Panc1 (cell line): ENCODE measurements at regions not wholly inside any gene's neighbourhood (a gene's known extent, or its start where the extent isn't known, plus 50 kb on each side); places are given as distances from the start of the nearest gene placed in this dataset.

Source experiments
- ATAC-seq: fragments of 200-7000 bp; cut with Tn5 transposase; 2 replicates; pipeline ENCODE4 v1.9.1; 2020; ENCODE audit warnings: mild to moderate bottlenecking, moderate library complexity
- BruUV-seq: library from RNA; stranded (reverse); fragments of 400-500 nt; replicated peaks from 2 replicates; lab custom pipeline; 2021; lab: Mats Ljungman, UMichigan
- CTCF ChIA-PET: fragments of 300-600 bp; sonication (Branson Sonifier 250); formaldehyde crosslinking; loops from one replicate; lab custom pipeline; 2022; ENCODE audit warnings: antibody characterized with exemption; lab: Charles Lee
- POLR2A ChIA-PET: fragments of 300-600 bp; sonication (Branson Sonifier 250); formaldehyde crosslinking; loops from one replicate; lab custom pipeline; 2022; ENCODE audit warnings: antibody characterized with exemption; lab: Charles Lee
- DNase-seq: peaks from one replicate; pipeline ENCODE4 v3.0.0-alpha.2; 2010; ENCODE audit warnings: low read depth, low spot score
- H3K27ac ChIP-seq: 2 replicates; pipeline ENCODE4 v1.5.1; 2011; ENCODE audit warnings: mild to moderate bottlenecking, low read length, inconsistent platforms
- H3K27me3 ChIP-seq: fragments of 200-500 bp; sonication (Bioruptor generic); 2 replicates; pipeline ENCODE4 v1.6.0; 2014; ENCODE audit warnings: low read length, inconsistent platforms; ENCODE audit not compliant: control insufficient read depth, insufficient read depth
- H3K36me3 ChIP-seq: fragments of 200-500 bp; sonication (Bioruptor generic); 2 replicates; pipeline ENCODE4 v1.5.1; 2014; ENCODE audit warnings: inconsistent platforms, mild to moderate bottlenecking, low read length, moderate library complexity; ENCODE audit not compliant: control insufficient read depth, insufficient read depth
- H3K4me1 ChIP-seq: 2 replicates; pipeline ENCODE4 v1.5.1; 2011; ENCODE audit warnings: inconsistent platforms, mild to moderate bottlenecking, low read length, moderate library complexity; ENCODE audit not compliant: control insufficient read depth, insufficient read depth
- H3K4me3 ChIP-seq, 2 experiments: 2 replicates each; pipeline ENCODE4 v1.5.1; 2011 to 2012; ENCODE audit warnings: low read depth in 2 of 2, low read length in 2 of 2, mild to moderate bottlenecking in 2 of 2, inconsistent platforms in 1 of 2, moderate library complexity in 1 of 2
- H3K9me3 ChIP-seq: fragments of 200-500 bp; sonication (Bioruptor generic); 2 replicates; pipeline ENCODE4 v1.5.1; 2014; ENCODE audit warnings: low read depth, mild to moderate bottlenecking, inconsistent platforms, low read length, moderate library complexity; ENCODE audit not compliant: control insufficient read depth, insufficient read depth
- POLR2AphosphoS5 ChIP-seq: IDR thresholded peaks from 2 replicates; pipeline ENCODE4 v1.6.1; 2012; ENCODE audit warnings: mild to moderate bottlenecking, low read depth, low read length, moderate library complexity
- SIN3A ChIP-seq: IDR thresholded peaks from 2 replicates; pipeline ENCODE4 v1.6.1; 2012; ENCODE audit warnings: low read depth, mild to moderate bottlenecking, low read length, moderate library complexity, borderline replicate concordance; ENCODE audit not compliant: insufficient read depth
- TCF7L2 ChIP-seq: IDR thresholded peaks from 2 replicates; pipeline ENCODE4 v1.6.1; 2011; ENCODE audit warnings: mild to moderate bottlenecking, low read depth, low read length, inconsistent platforms
- in situ Hi-C: cut with HindIII; loops from 2 replicates; pipeline ENCODE4 v1.10.0; 2016; ENCODE audit warnings: low sequenced_read_pairs, low pct_unique_long_range_greater_than_20kb
- intact Hi-C: fragments of 100-400 bp; cut with micrococcal nuclease; formaldehyde crosslinking; loops from one replicate; pipeline ENCODE4 v1.10.0; 2022; ENCODE audit not compliant: unreplicated experiment
- TF ChIP-seq, protein P1 (sequence below): fragments of 450-650 bp; IDR thresholded peaks from 2 replicates; pipeline ENCODE4 v1.5.1; 2017; ENCODE audit warnings: mild to moderate bottlenecking
- TF ChIP-seq, protein P2 (sequence below), 2 experiments: IDR thresholded peaks; 2 replicates each; pipeline ENCODE4 v1.6.1; 2011 to 2012; ENCODE audit warnings: low read depth in 2 of 2, control low read depth in 1 of 2, low read length in 1 of 2, mild to moderate bottlenecking in 1 of 2, moderate library complexity in 1 of 2; ENCODE audit not compliant: insufficient read depth in 1 of 2

DNA sequence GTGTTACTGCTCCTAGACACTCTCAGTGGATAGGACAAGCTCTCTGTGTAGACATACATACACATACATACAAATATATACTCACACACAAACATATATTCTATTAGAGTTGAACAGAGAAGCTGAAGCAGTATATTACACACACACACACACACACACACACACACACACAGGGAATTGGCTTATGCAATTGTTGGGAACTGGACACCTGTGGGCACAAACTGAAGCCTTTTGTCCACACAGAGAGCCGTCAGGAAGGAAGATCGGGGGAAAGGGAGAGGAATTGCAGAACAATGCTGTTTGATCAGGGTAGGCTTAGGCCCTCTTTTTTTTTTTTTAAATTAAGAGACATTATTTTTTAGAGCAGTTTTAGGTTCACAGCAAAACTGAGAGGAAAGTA is 180.7 kb upstream of the DDHD1 start:
- H3K4me3 ChIP-seq: no peak overlapping the region
- H3K27ac ChIP-seq: no peak overlapping the region
- no peaks in the 10 kb centered on the region for H3K36me3 ChIP-seq
- BruUV-seq: no TSS peak
- DNase-seq (no peak), ATAC-seq (no peak)
- no peaks in the 10 kb centered on the region for H3K9me3 ChIP-seq
- no peaks in the 10 kb centered on the region for H3K4me1 ChIP-seq
- in situ Hi-C loops: no loop called here
- POLR2A ChIA-PET: no interaction called here
- CTCF ChIA-PET: no interaction called here
- TF ChIP-seq, protein P1, sequence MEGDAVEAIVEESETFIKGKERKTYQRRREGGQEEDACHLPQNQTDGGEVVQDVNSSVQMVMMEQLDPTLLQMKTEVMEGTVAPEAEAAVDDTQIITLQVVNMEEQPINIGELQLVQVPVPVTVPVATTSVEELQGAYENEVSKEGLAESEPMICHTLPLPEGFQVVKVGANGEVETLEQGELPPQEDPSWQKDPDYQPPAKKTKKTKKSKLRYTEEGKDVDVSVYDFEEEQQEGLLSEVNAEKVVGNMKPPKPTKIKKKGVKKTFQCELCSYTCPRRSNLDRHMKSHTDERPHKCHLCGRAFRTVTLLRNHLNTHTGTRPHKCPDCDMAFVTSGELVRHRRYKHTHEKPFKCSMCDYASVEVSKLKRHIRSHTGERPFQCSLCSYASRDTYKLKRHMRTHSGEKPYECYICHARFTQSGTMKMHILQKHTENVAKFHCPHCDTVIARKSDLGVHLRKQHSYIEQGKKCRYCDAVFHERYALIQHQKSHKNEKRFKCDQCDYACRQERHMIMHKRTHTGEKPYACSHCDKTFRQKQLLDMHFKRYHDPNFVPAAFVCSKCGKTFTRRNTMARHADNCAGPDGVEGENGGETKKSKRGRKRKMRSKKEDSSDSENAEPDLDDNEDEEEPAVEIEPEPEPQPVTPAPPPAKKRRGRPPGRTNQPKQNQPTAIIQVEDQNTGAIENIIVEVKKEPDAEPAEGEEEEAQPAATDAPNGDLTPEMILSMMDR: no peak
- no peak for TF ChIP-seq SIN3A
- TF ChIP-seq TCF7L2: no peak
- TF ChIP-seq, protein P2, sequence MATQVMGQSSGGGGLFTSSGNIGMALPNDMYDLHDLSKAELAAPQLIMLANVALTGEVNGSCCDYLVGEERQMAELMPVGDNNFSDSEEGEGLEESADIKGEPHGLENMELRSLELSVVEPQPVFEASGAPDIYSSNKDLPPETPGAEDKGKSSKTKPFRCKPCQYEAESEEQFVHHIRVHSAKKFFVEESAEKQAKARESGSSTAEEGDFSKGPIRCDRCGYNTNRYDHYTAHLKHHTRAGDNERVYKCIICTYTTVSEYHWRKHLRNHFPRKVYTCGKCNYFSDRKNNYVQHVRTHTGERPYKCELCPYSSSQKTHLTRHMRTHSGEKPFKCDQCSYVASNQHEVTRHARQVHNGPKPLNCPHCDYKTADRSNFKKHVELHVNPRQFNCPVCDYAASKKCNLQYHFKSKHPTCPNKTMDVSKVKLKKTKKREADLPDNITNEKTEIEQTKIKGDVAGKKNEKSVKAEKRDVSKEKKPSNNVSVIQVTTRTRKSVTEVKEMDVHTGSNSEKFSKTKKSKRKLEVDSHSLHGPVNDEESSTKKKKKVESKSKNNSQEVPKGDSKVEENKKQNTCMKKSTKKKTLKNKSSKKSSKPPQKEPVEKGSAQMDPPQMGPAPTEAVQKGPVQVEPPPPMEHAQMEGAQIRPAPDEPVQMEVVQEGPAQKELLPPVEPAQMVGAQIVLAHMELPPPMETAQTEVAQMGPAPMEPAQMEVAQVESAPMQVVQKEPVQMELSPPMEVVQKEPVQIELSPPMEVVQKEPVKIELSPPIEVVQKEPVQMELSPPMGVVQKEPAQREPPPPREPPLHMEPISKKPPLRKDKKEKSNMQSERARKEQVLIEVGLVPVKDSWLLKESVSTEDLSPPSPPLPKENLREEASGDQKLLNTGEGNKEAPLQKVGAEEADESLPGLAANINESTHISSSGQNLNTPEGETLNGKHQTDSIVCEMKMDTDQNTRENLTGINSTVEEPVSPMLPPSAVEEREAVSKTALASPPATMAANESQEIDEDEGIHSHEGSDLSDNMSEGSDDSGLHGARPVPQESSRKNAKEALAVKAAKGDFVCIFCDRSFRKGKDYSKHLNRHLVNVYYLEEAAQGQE (IDR thresholded peaks at IDR 0.05; ENCODE audit: insufficient read depth in 1 of 2, low read depth in 2 of 2, low read length in 1 of 2): no peak
- TF ChIP-seq POLR2AphosphoS5: no peak
- intact Hi-C loops: no loop called here
- no peaks in the 10 kb centered on the region for H3K27me3 ChIP-seq

DNA sequence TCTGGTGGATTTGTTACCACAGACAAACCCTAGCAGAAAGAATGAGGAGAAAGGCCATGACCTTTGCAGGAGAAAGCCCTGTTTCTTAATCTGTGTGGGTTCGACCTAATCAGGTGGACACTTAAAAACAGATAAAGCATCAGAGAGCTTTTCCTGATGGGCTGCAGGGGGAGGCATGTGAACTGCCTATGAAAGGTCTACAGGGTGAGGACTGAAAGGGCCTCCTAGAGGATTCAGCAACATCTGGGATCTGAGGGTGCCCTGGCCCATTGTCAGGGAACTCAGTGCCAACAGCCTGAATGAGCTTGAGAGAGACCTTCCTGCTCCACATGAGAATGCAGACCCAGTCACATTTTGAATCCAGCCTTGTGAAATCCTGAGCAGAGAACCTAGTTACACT is 178.8 kb upstream of the DDHD1 start:
- ATAC-seq: no peak

More for the DNA sequence above, 178.8 kb upstream of the DDHD1 start:
- TF ChIP-seq SIN3A: no peak
- TF ChIP-seq, protein P1: no peak
- TF ChIP-seq POLR2AphosphoS5: no peak
- no peak for TF ChIP-seq TCF7L2
- TF ChIP-seq, protein P2 (IDR thresholded peaks at IDR 0.05; ENCODE audit: insufficient read depth in 1 of 2, low read depth in 2 of 2, low read length in 1 of 2): no peak
- Histone ChIP-seq H3K36me3 (no peaks in the 10 kb centered on the region), H3K4me1 (no peaks in the 10 kb centered on the region), H3K4me3 (no peak overlapping the region), H3K27me3 (no peaks in the 10 kb centered on the region), H3K27ac (no peak overlapping the region), H3K9me3 (no peaks in the 10 kb centered on the region)
- ChIA-PET CTCF (no interaction called here), POLR2A (no interaction called here)
- in situ Hi-C loops (no loop called here), intact Hi-C loops (no loop called here)
- no TSS peak for BruUV-seq
- no peak for DNase-seq
